WTC11 (cell line): ENCODE measurements at regions not wholly inside any gene's neighbourhood (a gene's known extent, or its start where the extent isn't known, plus 50 kb on each side); places are given as distances from the start of the nearest gene placed in this dataset.

ENCODE experiments used
- ATAC-seq: fragments of 200-7000 bp; cut with Tn5 transposase; 2 replicates; pipeline ENCODE4 v1.10.0; 2021; ENCODE audit warnings: mild to moderate bottlenecking, moderate library complexity
- CTCF ChIA-PET: fragments of 300-600 bp; sonication (Branson Sonifier 250); formaldehyde crosslinking; loops from one replicate; lab custom pipeline; 2021; ENCODE audit warnings: antibody characterized with exemption; lab: Charles Lee
- POLR2A ChIA-PET: fragments of 350-600 bp; sonication (Branson Sonifier 250); formaldehyde crosslinking; loops from one replicate; lab custom pipeline; 2021; ENCODE audit warnings: antibody characterized with exemption; lab: Charles Lee
- DNase-seq: peaks from one replicate; pipeline ENCODE4 v3.0.0; 2021; ENCODE audit warnings: low spot score
- H3K27ac Mint-ChIP-seq: 2 replicates; pipeline ENCODE4 v1.8.0; 2021; ENCODE audit warnings: mixed read lengths
- H3K27me3 Mint-ChIP-seq: 2 replicates; pipeline ENCODE4 v1.8.0; 2021; ENCODE audit warnings: low read depth, mild to moderate bottlenecking, moderate library complexity, mixed read lengths
- H3K36me3 Mint-ChIP-seq: 2 replicates; pipeline ENCODE4 v1.8.0; 2021; ENCODE audit warnings: mixed read lengths
- H3K4me1 Mint-ChIP-seq: 2 replicates; pipeline ENCODE4 v1.8.0; 2022; ENCODE audit warnings: mixed read lengths
- H3K4me3 Mint-ChIP-seq: 2 replicates; pipeline ENCODE4 v1.8.0; 2021; ENCODE audit warnings: mild to moderate bottlenecking, moderate library complexity, mixed read lengths
- H3K9me3 Mint-ChIP-seq: 2 replicates; pipeline ENCODE4 v1.8.0; 2021; ENCODE audit warnings: mixed read lengths
- AFF4 ChIP-seq: sonication (generic); formaldehyde crosslinking; IDR thresholded peaks from 2 replicates; pipeline ENCODE4 v1.8.1; 2023; ENCODE audit warnings: mild to moderate bottlenecking, missing genetic modification reagents, borderline replicate concordance
- ELF4 ChIP-seq: sonication (generic); formaldehyde crosslinking; IDR thresholded peaks from 2 replicates; pipeline ENCODE4 v1.8.1; 2022; ENCODE audit warnings: low read depth, mild to moderate bottlenecking, moderate library complexity, missing genetic modification reagents
- ESRRA ChIP-seq: sonication (generic); formaldehyde crosslinking; IDR thresholded peaks from 2 replicates; pipeline ENCODE4 v1.8.1; 2022; ENCODE audit warnings: mild to moderate bottlenecking, missing genetic modification reagents, borderline replicate concordance
- ETV6 ChIP-seq: sonication (generic); formaldehyde crosslinking; IDR thresholded peaks from 2 replicates; pipeline ENCODE4 v1.8.1; 2022; ENCODE audit warnings: mild to moderate bottlenecking, missing genetic modification reagents
- HMGA2 ChIP-seq: fragments of 250-450 bp; sonication (Bioruptor Pico); IDR thresholded peaks from 2 replicates; pipeline ENCODE4 v1.4.0; 2021; ENCODE audit warnings: mild to moderate bottlenecking, moderate library complexity
- IRF2 ChIP-seq: sonication (generic); formaldehyde crosslinking; IDR thresholded peaks from 2 replicates; pipeline ENCODE4 v1.8.0; 2022; ENCODE audit warnings: low read depth, missing genetic modification reagents, borderline replicate concordance
- KAT7 ChIP-seq: sonication (generic); formaldehyde crosslinking; IDR thresholded peaks from 2 replicates; pipeline ENCODE4 v1.8.1; 2023; ENCODE audit warnings: missing genetic modification reagents, mild to moderate bottlenecking, borderline replicate concordance
- NR1H2 ChIP-seq: sonication (generic); formaldehyde crosslinking; IDR thresholded peaks from 2 replicates; pipeline ENCODE4 v1.9.0; 2021; ENCODE audit warnings: mild to moderate bottlenecking, moderate library complexity, missing genetic modification reagents
- NR3C1 ChIP-seq: sonication (generic); formaldehyde crosslinking; conservative IDR thresholded peaks from 2 replicates; pipeline ENCODE4 v1.8.1; 2023; ENCODE audit warnings: low read depth, mild to moderate bottlenecking, missing genetic modification reagents
- OVOL2 ChIP-seq: fragments of 250-450 bp; sonication (Bioruptor Pico); IDR thresholded peaks from 2 replicates; pipeline ENCODE4 v1.9.0; 2021; ENCODE audit warnings: mild to moderate bottlenecking, borderline replicate concordance
- RELA ChIP-seq: sonication (generic); formaldehyde crosslinking; IDR thresholded peaks from 2 replicates; pipeline ENCODE4 v1.8.1; 2022; ENCODE audit warnings: missing genetic modification reagents, mild to moderate bottlenecking, borderline replicate concordance
- SMAD4 ChIP-seq: sonication (generic); formaldehyde crosslinking; IDR thresholded peaks from 2 replicates; pipeline ENCODE4 v1.8.0; 2022; ENCODE audit warnings: mild to moderate bottlenecking, missing genetic modification reagents
- SOX15 ChIP-seq: fragments of 250-450 bp; sonication (Bioruptor Pico); IDR thresholded peaks from 2 replicates; pipeline ENCODE4 v1.9.0; 2021; ENCODE audit warnings: mild to moderate bottlenecking
- SP1 ChIP-seq: sonication (generic); formaldehyde crosslinking; conservative IDR thresholded peaks from 2 replicates; pipeline ENCODE4 v1.8.1; 2022; ENCODE audit warnings: missing genetic modification reagents
- TEAD1 ChIP-seq: sonication (generic); formaldehyde crosslinking; IDR thresholded peaks from 2 replicates; pipeline ENCODE4 v1.8.0; 2022; ENCODE audit warnings: mild to moderate bottlenecking, missing genetic modification reagents
- TEAD4 ChIP-seq: sonication (generic); formaldehyde crosslinking; IDR thresholded peaks from 2 replicates; pipeline ENCODE4 v1.8.0; 2022; ENCODE audit warnings: mild to moderate bottlenecking, missing genetic modification reagents
- ZNF232 ChIP-seq: sonication (generic); formaldehyde crosslinking; IDR thresholded peaks from 2 replicates; pipeline ENCODE4 v1.8.0; 2022; ENCODE audit warnings: mild to moderate bottlenecking, missing genetic modification reagents
- ZNF396 ChIP-seq: fragments of 250-450 bp; sonication (Bioruptor Pico); IDR thresholded peaks from 2 replicates; pipeline ENCODE4 v1.8.0; 2021; ENCODE audit warnings: mild to moderate bottlenecking, moderate library complexity, borderline replicate concordance
- ZNF423 ChIP-seq: fragments of 250-450 bp; sonication (Bioruptor Pico); IDR thresholded peaks from 2 replicates; pipeline ENCODE4 v2.1.2; 2022; ENCODE audit warnings: mild to moderate bottlenecking, moderate library complexity
- TF ChIP-seq, protein P1 (sequence below): fragments of 250-450 bp; sonication (Bioruptor Pico); IDR thresholded peaks from 2 replicates; pipeline ENCODE4 v1.9.0; 2021; ENCODE audit warnings: mild to moderate bottlenecking, borderline replicate concordance
- TF ChIP-seq, protein P2 (sequence below): sonication (generic); formaldehyde crosslinking; IDR thresholded peaks from 2 replicates; pipeline ENCODE4 v1.8.1; 2022; ENCODE audit warnings: mild to moderate bottlenecking, missing genetic modification reagents, moderate library complexity, borderline replicate concordance
- TF ChIP-seq, protein P3 (sequence below): sonication (generic); formaldehyde crosslinking; IDR thresholded peaks from 2 replicates; pipeline ENCODE4 v1.8.1; 2023; ENCODE audit warnings: mild to moderate bottlenecking, missing genetic modification reagents, moderate library complexity

DNA sequence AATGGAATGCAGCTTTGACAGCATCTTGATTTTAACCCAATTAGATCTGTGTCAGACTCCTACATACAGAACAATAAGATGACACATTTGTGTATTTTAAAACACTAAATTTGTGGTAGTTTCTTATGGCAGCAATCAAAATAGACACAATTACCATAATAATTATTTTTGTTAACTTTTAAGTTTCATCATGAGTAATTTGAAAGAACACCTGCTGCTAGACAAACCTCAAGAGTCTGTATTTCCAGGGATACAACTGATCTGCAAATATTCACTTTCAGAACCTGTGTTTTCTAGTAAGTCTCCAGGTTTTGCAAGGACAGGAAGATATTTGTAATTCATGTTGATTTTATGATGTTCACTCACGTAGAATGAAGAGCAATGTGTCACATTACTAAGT, 736.8 kb downstream of the DIPK2A start:
- no peaks in the 10 kb centered on the region for H3K27me3 Mint-ChIP-seq
- no peak overlapping the region for H3K4me3 Mint-ChIP-seq
- no peak overlapping the region for H3K27ac Mint-ChIP-seq
- CTCF ChIA-PET: no interaction called here
- no peaks in the 10 kb centered on the region for H3K36me3 Mint-ChIP-seq
- no peak for ATAC-seq
- peaks cover 8% of the 10 kb centered on the region for H3K4me1 Mint-ChIP-seq
- peaks cover 4% of the 10 kb centered on the region for H3K9me3 Mint-ChIP-seq
- POLR2A ChIA-PET: no interaction called here
- TF ChIP-seq TEAD4 (CRISPR knock-in tag) (no peak), RELA (CRISPR knock-in tag) (no peak), HMGA2 (CRISPR knock-in tag) (no peak), NR1H2 (CRISPR knock-in tag) (no peak), ETV6 (CRISPR knock-in tag) (no peak), NR3C1 (no peak), SOX15 (CRISPR knock-in tag) (no peak), ESRRA (CRISPR knock-in tag) (no peak), IRF2 (CRISPR knock-in tag) (no peak)
- TF ChIP-seq, protein P1, sequence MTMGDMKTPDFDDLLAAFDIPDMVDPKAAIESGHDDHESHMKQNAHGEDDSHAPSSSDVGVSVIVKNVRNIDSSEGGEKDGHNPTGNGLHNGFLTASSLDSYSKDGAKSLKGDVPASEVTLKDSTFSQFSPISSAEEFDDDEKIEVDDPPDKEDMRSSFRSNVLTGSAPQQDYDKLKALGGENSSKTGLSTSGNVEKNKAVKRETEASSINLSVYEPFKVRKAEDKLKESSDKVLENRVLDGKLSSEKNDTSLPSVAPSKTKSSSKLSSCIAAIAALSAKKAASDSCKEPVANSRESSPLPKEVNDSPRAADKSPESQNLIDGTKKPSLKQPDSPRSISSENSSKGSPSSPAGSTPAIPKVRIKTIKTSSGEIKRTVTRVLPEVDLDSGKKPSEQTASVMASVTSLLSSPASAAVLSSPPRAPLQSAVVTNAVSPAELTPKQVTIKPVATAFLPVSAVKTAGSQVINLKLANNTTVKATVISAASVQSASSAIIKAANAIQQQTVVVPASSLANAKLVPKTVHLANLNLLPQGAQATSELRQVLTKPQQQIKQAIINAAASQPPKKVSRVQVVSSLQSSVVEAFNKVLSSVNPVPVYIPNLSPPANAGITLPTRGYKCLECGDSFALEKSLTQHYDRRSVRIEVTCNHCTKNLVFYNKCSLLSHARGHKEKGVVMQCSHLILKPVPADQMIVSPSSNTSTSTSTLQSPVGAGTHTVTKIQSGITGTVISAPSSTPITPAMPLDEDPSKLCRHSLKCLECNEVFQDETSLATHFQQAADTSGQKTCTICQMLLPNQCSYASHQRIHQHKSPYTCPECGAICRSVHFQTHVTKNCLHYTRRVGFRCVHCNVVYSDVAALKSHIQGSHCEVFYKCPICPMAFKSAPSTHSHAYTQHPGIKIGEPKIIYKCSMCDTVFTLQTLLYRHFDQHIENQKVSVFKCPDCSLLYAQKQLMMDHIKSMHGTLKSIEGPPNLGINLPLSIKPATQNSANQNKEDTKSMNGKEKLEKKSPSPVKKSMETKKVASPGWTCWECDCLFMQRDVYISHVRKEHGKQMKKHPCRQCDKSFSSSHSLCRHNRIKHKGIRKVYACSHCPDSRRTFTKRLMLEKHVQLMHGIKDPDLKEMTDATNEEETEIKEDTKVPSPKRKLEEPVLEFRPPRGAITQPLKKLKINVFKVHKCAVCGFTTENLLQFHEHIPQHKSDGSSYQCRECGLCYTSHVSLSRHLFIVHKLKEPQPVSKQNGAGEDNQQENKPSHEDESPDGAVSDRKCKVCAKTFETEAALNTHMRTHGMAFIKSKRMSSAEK (CRISPR knock-in tag): no peak
- TF ChIP-seq, protein P2, sequence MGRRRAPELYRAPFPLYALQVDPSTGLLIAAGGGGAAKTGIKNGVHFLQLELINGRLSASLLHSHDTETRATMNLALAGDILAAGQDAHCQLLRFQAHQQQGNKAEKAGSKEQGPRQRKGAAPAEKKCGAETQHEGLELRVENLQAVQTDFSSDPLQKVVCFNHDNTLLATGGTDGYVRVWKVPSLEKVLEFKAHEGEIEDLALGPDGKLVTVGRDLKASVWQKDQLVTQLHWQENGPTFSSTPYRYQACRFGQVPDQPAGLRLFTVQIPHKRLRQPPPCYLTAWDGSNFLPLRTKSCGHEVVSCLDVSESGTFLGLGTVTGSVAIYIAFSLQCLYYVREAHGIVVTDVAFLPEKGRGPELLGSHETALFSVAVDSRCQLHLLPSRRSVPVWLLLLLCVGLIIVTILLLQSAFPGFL (CRISPR knock-in tag): no peak
- TF ChIP-seq, all 79 proteins: peak for 0
- no peak for DNase-seq

DNA sequence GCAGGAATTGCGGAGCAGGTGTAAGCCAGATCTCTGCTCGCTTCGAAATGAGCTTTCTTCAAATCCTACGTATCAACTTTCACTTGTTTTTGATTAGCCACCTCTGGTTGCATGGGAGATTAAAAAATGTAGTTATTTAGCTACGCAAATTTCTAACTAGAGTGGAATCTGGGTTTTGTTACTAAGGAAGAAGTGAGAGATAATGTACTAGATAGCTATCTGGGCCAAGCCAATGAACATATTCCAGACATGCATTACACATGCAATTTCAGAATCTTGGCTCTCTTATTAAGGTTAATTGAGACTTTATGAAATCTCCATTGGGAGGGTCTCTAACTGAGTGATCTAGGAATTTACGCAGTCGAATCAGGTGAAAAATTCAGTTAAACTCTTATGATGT, 765.7 kb downstream of the DIPK2A start:
- CTCF ChIA-PET: no interaction called here
- DNase-seq (no peak), ATAC-seq (no peak)
- H3K27me3 Mint-ChIP-seq: no peaks in the 10 kb centered on the region
- no peak overlapping the region for H3K4me3 Mint-ChIP-seq
- no peak overlapping the region for H3K27ac Mint-ChIP-seq
- H3K36me3 Mint-ChIP-seq: no peaks in the 10 kb centered on the region
- no peaks in the 10 kb centered on the region for H3K9me3 Mint-ChIP-seq
- POLR2A ChIA-PET: no interaction called here
- no peak for TF ChIP-seq ZNF396 (CRISPR knock-in tag)
- TF ChIP-seq OVOL2 (CRISPR knock-in tag): no peak
- no peak for TF ChIP-seq SP1 (CRISPR knock-in tag)
- TF ChIP-seq ZNF232 (CRISPR knock-in tag): no peak
- no peak for TF ChIP-seq HMGA2 (CRISPR knock-in tag)
- TF ChIP-seq SMAD4 (CRISPR knock-in tag): no peak
- no peak for TF ChIP-seq KAT7 (CRISPR knock-in tag)
- TF ChIP-seq ZNF423 (CRISPR knock-in tag): no peak
- TF ChIP-seq, protein P2 (CRISPR knock-in tag): no peak
- H3K4me1 Mint-ChIP-seq: no peaks in the 10 kb centered on the region

GRCh38 chr3:144743225-144743668, 771.6 kb downstream of the DIPK2A start:
- Mint-ChIP-seq H3K4me1 (peaks cover 3% of the 10 kb centered on the region), H3K27me3 (no peaks in the 10 kb centered on the region), H3K36me3 (no peaks in the 10 kb centered on the region), H3K9me3 (no peaks in the 10 kb centered on the region), H3K27ac (no peak overlapping the region), H3K4me3 (no peak overlapping the region)
- DNase-seq (no peak), ATAC-seq (no peak)
- ChIA-PET CTCF (no interaction called here), POLR2A (no interaction called here)
- TF ChIP-seq ELF4 (CRISPR knock-in tag) (no peak), SOX15 (CRISPR knock-in tag) (no peak), SP1 (CRISPR knock-in tag) (no peak), AFF4 (CRISPR knock-in tag) (no peak), NR3C1 (no peak), ZNF423 (CRISPR knock-in tag) (no peak), TEAD1 (CRISPR knock-in tag) (no peak)
- TF ChIP-seq, protein P3, sequence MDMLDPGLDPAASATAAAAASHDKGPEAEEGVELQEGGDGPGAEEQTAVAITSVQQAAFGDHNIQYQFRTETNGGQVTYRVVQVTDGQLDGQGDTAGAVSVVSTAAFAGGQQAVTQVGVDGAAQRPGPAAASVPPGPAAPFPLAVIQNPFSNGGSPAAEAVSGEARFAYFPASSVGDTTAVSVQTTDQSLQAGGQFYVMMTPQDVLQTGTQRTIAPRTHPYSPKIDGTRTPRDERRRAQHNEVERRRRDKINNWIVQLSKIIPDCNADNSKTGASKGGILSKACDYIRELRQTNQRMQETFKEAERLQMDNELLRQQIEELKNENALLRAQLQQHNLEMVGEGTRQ (CRISPR knock-in tag): no peak
